ENCODE measurements at regions not wholly inside any gene's neighbourhood (a gene's known extent, or its start where the extent isn't known, plus 50 kb on each side); places are given as distances from the start of the nearest gene placed in this dataset. TPM values are rescaled to one million over a fixed set of nuclear protein-coding genes. Genes with fewer than 3 reads are reported as not detected.

DNA sequence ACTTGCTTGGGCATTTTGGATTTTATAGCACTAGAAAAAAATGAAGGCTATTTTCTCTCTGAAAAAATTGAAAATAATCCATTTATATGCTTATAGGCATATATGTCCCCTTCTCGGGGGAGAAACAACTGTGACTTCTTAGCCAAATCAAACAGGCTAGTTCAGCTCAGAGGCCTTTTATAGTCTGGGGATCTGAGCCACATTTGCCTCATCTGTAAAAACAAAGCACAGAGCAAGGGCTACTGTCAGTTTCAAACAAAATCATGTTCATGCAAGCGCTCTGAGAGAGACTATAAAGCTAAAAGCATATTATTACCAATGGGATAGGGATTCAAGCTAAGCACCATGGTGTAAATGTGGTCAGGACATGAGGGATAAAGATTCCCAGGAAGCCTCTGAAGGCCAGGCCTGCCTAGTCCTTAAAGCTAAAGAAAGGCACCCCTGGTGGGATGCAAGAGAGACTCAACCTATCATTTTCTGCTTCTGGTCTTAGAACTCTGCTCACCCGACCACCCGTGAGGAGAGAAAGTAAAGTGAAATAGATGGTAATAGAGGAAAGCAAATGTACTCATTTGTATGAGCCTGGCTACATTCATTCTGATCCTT, 51.0 kb upstream of the IL12A start:
- H3K4me3 ChIP-seq (ENCODE audit: low read length in 3 of 3): no peak overlapping the region
- H3K9me3 ChIP-seq (ENCODE audit: control insufficient read depth in 3 of 3, low read length in 3 of 3): peaks cover 0 to 4% (median 3%) of the 10 kb centered on the region in 3 donors
- no peaks in the 10 kb centered on the region for H3K27me3 ChIP-seq (ENCODE audit: control insufficient read depth in 3 of 3, insufficient read depth in 3 of 3, low read length in 3 of 3)
- no peaks in the 10 kb centered on the region for H3K4me1 ChIP-seq (ENCODE audit: control insufficient read depth in 3 of 3, insufficient read depth in 3 of 3, low read length in 3 of 3)
- no peak overlapping the region for H3K27ac ChIP-seq (ENCODE audit: low read depth, low read length)
- no peak overlapping the region for H3K9ac ChIP-seq (ENCODE audit: low read depth in 1 of 3, low read length in 3 of 3)
- H3K36me3 ChIP-seq (ENCODE audit: control insufficient read depth in 3 of 3, insufficient read depth in 3 of 3, low read length in 3 of 3): no peaks in the 10 kb centered on the region

DNA sequence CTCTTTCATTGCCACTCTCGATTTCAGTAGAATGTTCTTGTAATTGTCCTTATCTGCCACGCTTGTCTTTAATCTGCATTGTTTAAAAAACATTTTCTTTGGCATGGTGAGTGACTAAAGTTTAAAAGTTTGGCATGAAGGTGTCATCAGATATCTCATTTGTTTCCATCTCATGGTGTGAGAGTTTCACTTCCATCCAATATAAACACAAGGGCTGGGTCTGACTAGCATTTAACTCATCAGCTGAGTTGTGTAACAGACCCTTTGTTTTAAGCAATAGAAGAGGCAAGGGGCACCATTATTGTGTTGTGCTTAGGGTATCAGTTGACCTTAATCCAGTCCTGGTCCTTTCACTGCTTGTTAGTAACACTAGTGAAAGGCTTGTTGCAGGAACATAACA, 49.9 kb upstream of the IL12A start:
- H3K9ac ChIP-seq (ENCODE audit: low read depth in 1 of 3, low read length in 3 of 3): no peak overlapping the region
- no peak overlapping the region for H3K27ac ChIP-seq (ENCODE audit: low read depth, low read length)
- H3K4me3 ChIP-seq (ENCODE audit: low read length in 3 of 3): no peak overlapping the region
- no peaks in the 10 kb centered on the region for H3K27me3 ChIP-seq (ENCODE audit: control insufficient read depth in 3 of 3, insufficient read depth in 3 of 3, low read length in 3 of 3)
- peaks cover 0 to 4% (median 3%) of the 10 kb centered on the region in 3 donors for H3K9me3 ChIP-seq (ENCODE audit: control insufficient read depth in 3 of 3, low read length in 3 of 3)
- H3K36me3 ChIP-seq (ENCODE audit: control insufficient read depth in 3 of 3, insufficient read depth in 3 of 3, low read length in 3 of 3): no peaks in the 10 kb centered on the region
- H3K4me1 ChIP-seq (ENCODE audit: control insufficient read depth in 3 of 3, insufficient read depth in 3 of 3, low read length in 3 of 3): no peaks in the 10 kb centered on the region

Small RNAs in the stretch of these regions (small RNA-seq; reads per million reads assigned to genes)
- not detected for gene MIR3919
- not detected for gene RNU2-31P
